GM06990 (cell line): ENCODE measurements at regions not wholly inside any gene's neighbourhood (a gene's known extent, or its start where the extent isn't known, plus 50 kb on each side); places are given as distances from the start of the nearest gene placed in this dataset.

ENCODE experiments used
- DNase-seq: peaks from one replicate; pipeline ENCODE4 v3.0.0-alpha.2; 2011; ENCODE audit not compliant: insufficient read length; ENCODE audit errors: extremely low read depth
- H3K27me3 ChIP-seq: replicated peaks from 2 replicates; pipeline ENCODE4 v1.6.0; 2011; ENCODE audit warnings: low read length; ENCODE audit not compliant: control insufficient read depth, insufficient read depth
- H3K36me3 ChIP-seq: 2 replicates; pipeline ENCODE4 v1.5.1; 2011; ENCODE audit warnings: low read length; ENCODE audit not compliant: control insufficient read depth, insufficient read depth
- H3K4me3 ChIP-seq: replicated peaks from 2 replicates; pipeline ENCODE4 v1.5.1; 2011; ENCODE audit warnings: low read depth, mild to moderate bottlenecking, control low read depth, low read length
- TF ChIP-seq, protein P1 (sequence below): IDR thresholded peaks from 2 replicates; pipeline ENCODE4 v1.5.1; 2011; ENCODE audit warnings: low read length, control low read depth, mild to moderate bottlenecking, inconsistent platforms; ENCODE audit not compliant: insufficient read depth, poor library complexity, severe bottlenecking

- Histone ChIP-seq H3K36me3 (no peaks in the 10 kb centered on the region), H3K4me3 (no peak overlapping the region), H3K27me3 (no peaks in the 10 kb centered on the region)
- DNase-seq = no peak
- TF ChIP-seq, protein P1, sequence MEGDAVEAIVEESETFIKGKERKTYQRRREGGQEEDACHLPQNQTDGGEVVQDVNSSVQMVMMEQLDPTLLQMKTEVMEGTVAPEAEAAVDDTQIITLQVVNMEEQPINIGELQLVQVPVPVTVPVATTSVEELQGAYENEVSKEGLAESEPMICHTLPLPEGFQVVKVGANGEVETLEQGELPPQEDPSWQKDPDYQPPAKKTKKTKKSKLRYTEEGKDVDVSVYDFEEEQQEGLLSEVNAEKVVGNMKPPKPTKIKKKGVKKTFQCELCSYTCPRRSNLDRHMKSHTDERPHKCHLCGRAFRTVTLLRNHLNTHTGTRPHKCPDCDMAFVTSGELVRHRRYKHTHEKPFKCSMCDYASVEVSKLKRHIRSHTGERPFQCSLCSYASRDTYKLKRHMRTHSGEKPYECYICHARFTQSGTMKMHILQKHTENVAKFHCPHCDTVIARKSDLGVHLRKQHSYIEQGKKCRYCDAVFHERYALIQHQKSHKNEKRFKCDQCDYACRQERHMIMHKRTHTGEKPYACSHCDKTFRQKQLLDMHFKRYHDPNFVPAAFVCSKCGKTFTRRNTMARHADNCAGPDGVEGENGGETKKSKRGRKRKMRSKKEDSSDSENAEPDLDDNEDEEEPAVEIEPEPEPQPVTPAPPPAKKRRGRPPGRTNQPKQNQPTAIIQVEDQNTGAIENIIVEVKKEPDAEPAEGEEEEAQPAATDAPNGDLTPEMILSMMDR = no peak
These were observed 294.1 kb downstream of the DLEU7 start for GRCh38 chr13:50549221-50549942.

GRCh38 chr13:50550151-50550550 is 293.3 kb downstream of the DLEU7 start:
- Histone ChIP-seq H3K36me3 (no peaks in the 10 kb centered on the region), H3K27me3 (no peaks in the 10 kb centered on the region)
- TF ChIP-seq, protein P1 = no peak

GRCh38 chr13:50552424-50552966 is 291.0 kb downstream of the DLEU7 start:
- Histone ChIP-seq H3K36me3 (no peaks in the 10 kb centered on the region), H3K4me3 (no peak overlapping the region), H3K27me3 (no peaks in the 10 kb centered on the region)
- DNase-seq = no peak
- TF ChIP-seq, protein P1 = no peak

More at GRCh38 chr13:50550151-50550550, 293.3 kb downstream of the DLEU7 start:
- no peak overlapping the region for H3K4me3 ChIP-seq
- no peak for DNase-seq

- DNase-seq = no peak
- Histone ChIP-seq H3K27me3 (no peaks in the 10 kb centered on the region; the same call in 1 of the 2 replicates), H3K36me3 (no peaks in the 10 kb centered on the region), H3K4me3 (no peak overlapping the region)
- TF ChIP-seq, protein P1 = no peak
These were observed 281.8 kb downstream of the DLEU7 start for GRCh38 chr13:50561739-50562138.

- TF ChIP-seq, protein P1 = no peak
- Histone ChIP-seq H3K4me3 (no peak overlapping the region), H3K27me3 (no peaks in the 10 kb centered on the region; the same call in 1 of the 2 replicates), H3K36me3 (no peaks in the 10 kb centered on the region)
- DNase-seq = no peak
These were observed 276.8 kb downstream of the DLEU7 start for GRCh38 chr13:50566646-50567045.

- DNase-seq = no peak
- H3K4me3 ChIP-seq = no peak overlapping the region
- H3K27me3 ChIP-seq = no peaks in the 10 kb centered on the region
- TF ChIP-seq, protein P1 = no peak
- no peaks in the 10 kb centered on the region for H3K36me3 ChIP-seq
These were observed 271.4 kb downstream of the DLEU7 start for GRCh38 chr13:50572129-50572528.
